Body of pancreas (tissue), 4 donors: ENCODE measurements at regions not wholly inside any gene's neighbourhood (a gene's known extent, or its start where the extent isn't known, plus 50 kb on each side); places are given as distances from the start of the nearest gene placed in this dataset.

Experiments
- ATAC-seq: fragments of 150-250 bp; one replicate; pipeline ENCODE4 v1.9.1; 2016
- DNase-seq, 4 donors: peaks; one replicate each; pipeline ENCODE4 v3.0.0-alpha.2; 2019
- H3K27ac ChIP-seq, 4 donors: fragments of 200-600 bp; sonication (generic); 1 replicate in 3 of 4; 2 replicates in 1 of 4; pipeline versions ENCODE4 v1.5.1 to v1.6.1; 2016 to 2019; ENCODE audit warnings: mild to moderate bottlenecking in 1 of 4, mixed read lengths in 1 of 4, moderate library complexity in 1 of 4
- H3K27me3 ChIP-seq, 2 donors: fragments of 200-600 bp; sonication (generic); one replicate each; pipeline ENCODE4 v1.6.0; 2016; ENCODE audit warnings: mild to moderate bottlenecking in 1 of 2
- H3K36me3 ChIP-seq, 2 donors: fragments of 200-600 bp; sonication (generic); replicated peaks in 1 of 2; 2 replicates each; pipeline ENCODE4 v1.5.1; 2016; ENCODE audit warnings: low read depth in 2 of 2; ENCODE audit not compliant: insufficient read depth in 1 of 2
- H3K4me1 ChIP-seq: fragments of 200-600 bp; sonication (generic); one replicate; pipeline ENCODE4 v1.6.0; 2016
- H3K4me3 ChIP-seq, 2 donors: fragments of 200-600 bp; sonication (generic); 1 replicate in 1 of 2; 2 replicates in 1 of 2; pipeline ENCODE4 v1.5.1; 2016 to 2019
- H3K9me3 ChIP-seq, 3 donors: fragments of 200-600 bp; sonication (generic); 1 replicate in 2 of 3; 2 replicates in 1 of 3; pipeline ENCODE4 v1.5.1; 2016
- CTCF ChIP-seq, 7 experiments: fragments of 450-650 bp in 4 of 7; fragments of 200-600 bp in 3 of 7; sonication (generic) in 3 of 7; IDR thresholded peaks; one replicate each; pipeline ENCODE4 v1.5.1; 2016 to 2019; ENCODE audit warnings: antibody characterized with exemption in 7 of 7
- POLR2A ChIP-seq, 3 donors: fragments of 450-650 bp; IDR thresholded peaks; one replicate each; pipeline ENCODE4 v1.6.1; 2016; ENCODE audit warnings: antibody characterized with exemption in 3 of 3, mild to moderate bottlenecking in 2 of 3
- WGBS, 2 donors: methylation state at CpG; one replicate each; pipeline ENCODE4 v1.1.5; 2017; 5-methylcytosine and 5-hydroxymethylcytosine counted together
- intact Hi-C: fragments of 100-400 bp; cut with DNase I; formaldehyde crosslinking; loops from one replicate; pipeline ENCODE4 v1.15.1; 2023

DNA sequence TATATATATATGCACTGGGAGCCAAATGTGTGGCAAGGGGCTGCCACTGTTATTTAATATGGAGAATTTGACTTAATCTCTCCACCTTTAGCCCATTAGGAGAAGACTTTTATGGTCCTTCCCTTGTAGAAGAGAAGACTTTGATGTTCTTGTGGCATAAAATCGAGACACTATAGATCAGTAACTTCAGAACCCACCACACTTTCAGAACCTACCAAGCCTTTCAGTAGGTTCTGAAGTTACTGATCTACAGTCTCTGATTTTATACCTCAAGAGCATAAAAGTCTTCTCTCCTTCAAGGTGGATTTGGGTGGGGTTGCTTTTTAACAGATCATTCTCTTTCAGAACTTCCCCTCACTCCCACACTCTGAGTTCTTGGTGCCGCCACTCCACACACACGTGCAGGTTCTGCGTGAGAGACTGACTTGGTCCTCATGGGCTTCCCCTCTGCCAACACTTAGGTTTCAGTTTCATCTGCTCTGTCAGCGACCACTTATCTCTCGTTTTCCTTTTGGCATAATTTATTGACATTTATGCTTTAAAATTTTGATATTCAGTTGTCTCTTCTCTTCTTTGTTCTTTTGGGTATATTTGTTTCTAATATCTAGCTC lies 213.4 kb upstream of the PCDH17 start:
- DNase-seq (no peak), ATAC-seq (no peak)
- 57 to 62% methylated on average over 6 of the region's 6 CpGs for WGBS, 2 donors
- Histone ChIP-seq H3K36me3 (no peaks in the 10 kb centered on the region), H3K4me3 (no peak overlapping the region), H3K4me1 (no peaks in the 10 kb centered on the region), H3K9me3 (no peaks in the 10 kb centered on the region), H3K27ac (no peak overlapping the region), H3K27me3 (no peaks in the 10 kb centered on the region)
- intact Hi-C loops, result no loop called here
- no peak for TF ChIP-seq POLR2A (IDR thresholded peaks at IDR 0.05)
- no peak for TF ChIP-seq CTCF (IDR thresholded peaks at IDR 0.05)

- ATAC-seq (no peak), DNase-seq (no peak)
- intact Hi-C loops, result no loop called here
- no peaks in the 10 kb centered on the region for H3K4me1 ChIP-seq
- no peak overlapping the region for H3K27ac ChIP-seq
- no peaks in the 10 kb centered on the region for H3K36me3 ChIP-seq
- TF ChIP-seq POLR2A (IDR thresholded peaks at IDR 0.05) (no peak), CTCF (IDR thresholded peaks at IDR 0.05) (no peak)
- WGBS, 2 donors, result 19 to 25% methylated on average over 1 of the region's 1 CpG
- no peaks in the 10 kb centered on the region for H3K27me3 ChIP-seq
- H3K4me3 ChIP-seq, result no peak overlapping the region
- no peaks in the 10 kb centered on the region for H3K9me3 ChIP-seq
Observed at GRCh38 chr13:57424379-57424778, 207.2 kb upstream of the PCDH17 start.

GRCh38 chr13:57425531-57425930 lies 206.0 kb upstream of the PCDH17 start:
- intact Hi-C loops, result no loop called here
- Histone ChIP-seq H3K27me3 (no peaks in the 10 kb centered on the region), H3K4me1 (no peaks in the 10 kb centered on the region), H3K36me3 (no peaks in the 10 kb centered on the region), H3K27ac (no peak overlapping the region), H3K4me3 (no peak overlapping the region), H3K9me3 (no peaks in the 10 kb centered on the region)
- TF ChIP-seq POLR2A (IDR thresholded peaks at IDR 0.05) (no peak), CTCF (IDR thresholded peaks at IDR 0.05) (no peak)
- 78 to 80% methylated on average over 2 to 3 of the region's 3 CpGs for WGBS, 2 donors
- ATAC-seq (no peak), DNase-seq (no peak)

- WGBS, 2 donors, result 57 to 69% methylated on average over 2 of the region's 2 CpGs
- Histone ChIP-seq H3K4me3 (no peak overlapping the region), H3K27ac (no peak overlapping the region), H3K9me3 (no peaks in the 10 kb centered on the region), H3K27me3 (no peaks in the 10 kb centered on the region), H3K36me3 (no peaks in the 10 kb centered on the region), H3K4me1 (no peaks in the 10 kb centered on the region)
- no peak for TF ChIP-seq CTCF (IDR thresholded peaks at IDR 0.05)
- TF ChIP-seq POLR2A (IDR thresholded peaks at IDR 0.05), result no peak
- ATAC-seq (no peak), DNase-seq (no peak)
- intact Hi-C loops, result no loop called here
Observed at GRCh38 chr13:57437587-57437986, 194.0 kb upstream of the PCDH17 start.

- Histone ChIP-seq H3K27me3 (no peaks in the 10 kb centered on the region), H3K4me3 (no peak overlapping the region), H3K9me3 (no peaks in the 10 kb centered on the region), H3K4me1 (no peaks in the 10 kb centered on the region), H3K27ac (no peak overlapping the region), H3K36me3 (no peaks in the 10 kb centered on the region)
- 83 to 90% methylated on average over 3 of the region's 3 CpGs for WGBS, 2 donors
- ATAC-seq (no peak), DNase-seq (no peak)
- TF ChIP-seq POLR2A (IDR thresholded peaks at IDR 0.05) (no peak), CTCF (IDR thresholded peaks at IDR 0.05) (no peak)
- intact Hi-C loops, result no loop called here
Observed at GRCh38 chr13:57438072-57438471, 193.5 kb upstream of the PCDH17 start.
